Bronchial epithelial cell (primary cell): ENCODE measurements at regions not wholly inside any gene's neighbourhood (a gene's known extent, or its start where the extent isn't known, plus 50 kb on each side); places are given as distances from the start of the nearest gene placed in this dataset.

Experiments used
- DNase-seq: peaks from one replicate; pipeline ENCODE4 v3.0.0-alpha.2; 2010; ENCODE audit warnings: low read depth
- FAIRE-seq: peaks from 2 replicates; lab custom pipeline; 2011; peaks lifted over from hg19 to GRCh38; lab: Jason Lieb, UNC
- H3K27me3 ChIP-seq: 2 replicates; pipeline ENCODE4 v1.5.1; 2011; ENCODE audit warnings: low read length; ENCODE audit not compliant: control insufficient read depth, insufficient read depth
- H3K36me3 ChIP-seq: 2 replicates; pipeline ENCODE4 v1.5.1; 2011; ENCODE audit warnings: low read length; ENCODE audit not compliant: control insufficient read depth, insufficient read depth
- H3K4me3 ChIP-seq: 2 replicates; pipeline ENCODE4 v1.5.1; 2011; ENCODE audit warnings: mild to moderate bottlenecking, low read depth, low read length, control low read depth
- CTCF ChIP-seq: IDR thresholded peaks from 2 replicates; pipeline ENCODE4 v1.5.1; 2011; ENCODE audit warnings: mild to moderate bottlenecking, moderate library complexity, low read length, control low read depth, inconsistent platforms; ENCODE audit not compliant: insufficient read depth, severe bottlenecking

- no peaks in the 10 kb centered on the region for H3K36me3 ChIP-seq
- no peaks in the 10 kb centered on the region for H3K27me3 ChIP-seq
- no peak for DNase-seq
- H3K4me3 ChIP-seq, result no peak overlapping the region
- TF ChIP-seq CTCF, result no peak
- no peak for FAIRE-seq
Observed at GRCh38 chr4:159463235-159463634, 360.4 kb downstream of the RAPGEF2 start.

GRCh38 chr4:159464302-159464701 is 361.4 kb downstream of the RAPGEF2 start:
- H3K27me3 ChIP-seq, result no peaks in the 10 kb centered on the region
- DNase-seq (no peak), FAIRE-seq (no peak)
- no peaks in the 10 kb centered on the region for H3K36me3 ChIP-seq
- H3K4me3 ChIP-seq, result no peak overlapping the region
- TF ChIP-seq CTCF, result no peak

- no peak for DNase-seq
- H3K36me3 ChIP-seq, result no peaks in the 10 kb centered on the region
- H3K27me3 ChIP-seq, result no peaks in the 10 kb centered on the region
- FAIRE-seq, result no peak
- H3K4me3 ChIP-seq, result no peak overlapping the region
- TF ChIP-seq CTCF, result no peak
Observed at GRCh38 chr4:159476886-159477285, 374.0 kb downstream of the RAPGEF2 start.

- FAIRE-seq (no peak), DNase-seq (no peak)
- no peak for TF ChIP-seq CTCF
- no peaks in the 10 kb centered on the region for H3K27me3 ChIP-seq
- H3K36me3 ChIP-seq, result no peaks in the 10 kb centered on the region
- H3K4me3 ChIP-seq, result no peak overlapping the region
Observed at GRCh38 chr4:159480826-159481225, 377.9 kb downstream of the RAPGEF2 start.

- TF ChIP-seq CTCF, result no peak
- DNase-seq (peak; percentile 78), FAIRE-seq (no peak)
- Histone ChIP-seq H3K36me3 (no peaks in the 10 kb centered on the region), H3K27me3 (no peaks in the 10 kb centered on the region), H3K4me3 (no peak overlapping the region)
Observed at GRCh38 chr4:159481936-159482335, 379.1 kb downstream of the RAPGEF2 start.

- DNase-seq, result no peak
- no peak for TF ChIP-seq CTCF
- Histone ChIP-seq H3K27me3 (no peaks in the 10 kb centered on the region), H3K36me3 (no peaks in the 10 kb centered on the region), H3K4me3 (no peak overlapping the region)
- FAIRE-seq, result no peak
Observed at GRCh38 chr4:159483110-159483781, 380.4 kb downstream of the RAPGEF2 start.
